Glomerular endothelial cell (primary cell): ENCODE measurements at regions not wholly inside any gene's neighbourhood (a gene's known extent, or its start where the extent isn't known, plus 50 kb on each side); places are given as distances from the start of the nearest gene placed in this dataset.

ENCODE experiments used
- DNase-seq: peaks from one replicate; pipeline ENCODE4 v3.0.0-alpha.2; 2011; ENCODE audit warnings: low read depth, low spot score; ENCODE audit errors: extremely low read depth

DNA sequence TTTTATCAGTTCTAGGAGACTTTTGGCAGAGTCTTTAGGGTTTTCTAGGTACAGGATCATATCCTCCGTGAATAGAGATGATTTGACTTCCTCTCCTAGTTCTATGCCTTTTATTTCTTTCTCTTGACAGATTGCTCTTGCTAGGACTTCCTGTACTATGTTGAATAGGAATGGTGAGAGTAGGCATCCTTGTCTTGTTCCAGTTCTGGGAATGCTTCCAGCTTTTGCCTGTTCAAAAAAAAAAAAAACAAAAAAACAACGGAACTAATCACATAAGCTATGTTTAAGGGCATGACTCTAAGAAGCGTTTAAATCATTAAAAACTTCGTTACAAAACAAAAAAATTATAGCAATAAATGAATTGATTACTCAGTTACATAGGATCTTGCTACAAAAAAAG lies 145.7 kb downstream of the NUP35 start:
- DNase-seq, result peak; percentile 29

DNA sequence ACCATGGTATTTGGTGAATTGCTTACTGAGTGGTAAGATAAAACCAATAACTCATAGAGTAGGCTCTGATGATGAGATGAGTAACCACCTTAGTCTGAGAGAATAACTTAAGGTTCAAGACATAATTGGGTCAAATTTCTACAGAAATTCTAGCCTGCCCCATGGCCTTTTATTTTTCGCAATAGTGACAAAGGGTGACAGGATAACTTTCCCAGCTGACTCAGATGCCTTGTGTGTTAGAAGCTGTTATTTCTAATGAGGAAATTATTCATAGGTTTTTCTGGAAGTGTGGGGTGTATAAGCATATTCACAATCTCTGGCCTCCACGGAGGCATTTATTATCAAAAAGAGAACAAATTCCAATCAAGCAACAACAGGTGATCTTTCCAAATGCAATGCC lies 159.0 kb downstream of the NUP35 start:
- no peak for DNase-seq

DNA sequence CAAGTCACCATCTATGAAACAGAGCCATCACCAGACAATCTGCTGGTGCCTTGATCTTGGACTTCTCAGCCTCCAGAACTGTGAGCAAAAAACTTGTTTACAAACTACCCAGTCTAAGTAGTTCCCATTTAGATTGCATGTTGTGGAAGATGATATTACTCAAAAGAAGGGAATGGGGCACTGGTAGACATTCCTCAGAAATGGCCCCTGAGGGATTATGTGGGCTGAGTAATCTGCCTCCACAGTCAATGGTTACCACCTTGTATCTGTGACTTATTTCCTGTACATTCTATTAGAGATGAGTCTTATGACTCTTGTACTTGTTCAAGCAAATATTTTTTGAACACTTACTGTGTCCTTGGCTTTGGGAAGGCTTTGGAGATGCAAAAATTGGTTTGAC lies 160.4 kb downstream of the NUP35 start:
- DNase-seq, result no peak

- no peak for DNase-seq
Observed at GRCh38 chr2:183291436-183291835, 167.2 kb downstream of the NUP35 start.

DNA sequence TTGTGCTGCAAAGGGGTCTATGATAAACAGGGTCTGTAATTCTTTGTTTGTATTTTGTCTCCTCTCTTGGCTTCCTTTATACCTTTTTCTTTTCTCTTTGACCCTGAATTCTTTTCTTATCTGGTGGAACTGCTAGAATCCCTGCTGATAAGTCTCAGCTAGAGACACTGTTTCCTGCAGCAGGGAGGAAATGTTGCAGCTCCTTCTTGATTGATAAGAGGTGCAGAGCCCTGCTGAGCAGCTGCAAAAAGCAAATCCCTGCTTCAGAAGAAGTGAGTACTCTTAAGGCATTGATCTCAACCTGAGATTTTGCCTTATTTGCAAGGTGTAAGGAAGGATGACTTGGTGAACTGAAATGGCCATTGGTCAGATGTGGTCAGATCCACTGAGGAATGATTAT lies 167.8 kb downstream of the NUP35 start:
- DNase-seq, result no peak

DNA sequence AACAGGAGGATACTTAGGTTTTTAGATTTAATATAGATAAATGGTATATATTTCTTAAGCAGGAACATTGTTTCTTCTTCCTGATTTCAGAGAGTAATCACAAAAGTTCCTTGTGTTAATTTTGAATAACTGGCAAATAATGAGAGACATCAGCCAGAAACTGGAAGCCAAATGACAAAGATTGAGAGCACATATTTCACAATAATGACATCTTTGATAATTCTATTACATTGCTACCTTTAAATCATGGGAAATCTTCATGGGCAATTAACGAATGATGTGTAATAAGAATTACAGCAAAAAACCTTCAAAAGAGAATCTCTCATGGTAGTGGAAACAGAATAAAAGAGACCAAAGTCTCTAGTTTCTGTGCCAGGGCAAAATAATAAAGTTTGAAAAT lies 215.1 kb downstream of the NUP35 start:
- DNase-seq, result no peak

GRCh38 chr2:183341057-183341456 lies 216.8 kb downstream of the NUP35 start:
- no peak for DNase-seq

GRCh38 chr2:183347969-183348368 lies 223.7 kb downstream of the NUP35 start:
- no peak for DNase-seq

DNA sequence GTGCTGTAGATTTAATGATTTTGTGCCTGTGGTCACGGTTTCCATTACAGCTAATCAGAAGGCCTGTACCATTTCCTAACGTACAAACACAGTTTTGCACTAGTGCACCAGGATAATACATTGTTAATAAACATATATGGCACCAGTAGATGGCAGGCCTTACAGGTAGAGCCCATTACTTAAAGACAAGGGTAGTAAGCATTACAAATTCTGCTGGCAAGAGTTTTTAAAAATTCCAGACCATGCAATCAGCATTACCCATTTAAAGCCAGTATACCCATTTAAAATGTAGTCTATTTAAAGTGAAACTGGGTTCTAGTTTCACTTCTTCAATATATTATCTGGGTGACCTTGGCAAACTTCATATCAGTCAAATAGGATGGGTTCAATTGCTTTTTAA lies 224.2 kb downstream of the NUP35 start:
- DNase-seq, result no peak

GRCh38 chr2:183349091-183349490 lies 224.8 kb downstream of the NUP35 start:
- no peak for DNase-seq

DNA sequence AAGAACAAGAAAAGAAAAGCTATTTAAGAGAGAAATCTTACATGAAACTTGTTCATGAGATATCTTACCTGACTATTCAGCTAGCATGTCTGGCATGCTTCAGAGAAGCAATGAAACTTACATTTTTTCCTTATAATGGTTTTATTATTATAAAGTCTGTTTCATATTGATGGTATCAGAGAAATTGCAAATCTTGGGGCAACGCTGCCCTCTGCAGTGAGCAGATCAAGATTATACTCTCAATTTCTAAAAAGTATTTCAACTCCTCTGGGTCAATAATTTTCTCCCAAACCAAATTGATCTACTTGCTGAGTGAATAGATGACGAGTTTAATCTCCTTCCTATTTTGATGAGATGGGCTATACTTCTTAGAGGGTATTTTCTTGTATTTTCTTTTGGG lies 235.6 kb downstream of the NUP35 start:
- no peak for DNase-seq

GRCh38 chr2:183371545-183371944 lies 247.3 kb downstream of the NUP35 start:
- no peak for DNase-seq

- no peak for DNase-seq
Observed at GRCh38 chr2:183375821-183376220, 251.6 kb downstream of the NUP35 start.

DNA sequence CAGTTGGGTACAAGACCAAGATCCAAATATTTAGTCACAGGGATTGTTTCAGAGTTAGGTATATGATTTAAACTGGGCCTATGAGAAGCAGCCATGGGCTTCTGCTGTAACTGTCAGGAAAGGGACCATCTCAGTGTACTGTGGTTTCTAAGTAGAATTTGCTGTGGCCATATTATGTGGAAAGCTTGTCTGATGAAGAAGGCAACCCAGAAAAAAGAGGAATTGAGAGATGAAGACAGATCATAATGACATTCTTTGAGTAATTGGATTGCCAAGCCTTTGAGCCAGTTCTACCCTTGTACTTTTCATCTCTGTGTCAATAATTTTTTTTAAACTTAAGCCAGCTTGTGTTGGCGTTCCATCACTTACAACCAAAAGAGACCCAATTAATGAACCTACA lies 259.6 kb downstream of the NUP35 start:
- no peak for DNase-seq

DNA sequence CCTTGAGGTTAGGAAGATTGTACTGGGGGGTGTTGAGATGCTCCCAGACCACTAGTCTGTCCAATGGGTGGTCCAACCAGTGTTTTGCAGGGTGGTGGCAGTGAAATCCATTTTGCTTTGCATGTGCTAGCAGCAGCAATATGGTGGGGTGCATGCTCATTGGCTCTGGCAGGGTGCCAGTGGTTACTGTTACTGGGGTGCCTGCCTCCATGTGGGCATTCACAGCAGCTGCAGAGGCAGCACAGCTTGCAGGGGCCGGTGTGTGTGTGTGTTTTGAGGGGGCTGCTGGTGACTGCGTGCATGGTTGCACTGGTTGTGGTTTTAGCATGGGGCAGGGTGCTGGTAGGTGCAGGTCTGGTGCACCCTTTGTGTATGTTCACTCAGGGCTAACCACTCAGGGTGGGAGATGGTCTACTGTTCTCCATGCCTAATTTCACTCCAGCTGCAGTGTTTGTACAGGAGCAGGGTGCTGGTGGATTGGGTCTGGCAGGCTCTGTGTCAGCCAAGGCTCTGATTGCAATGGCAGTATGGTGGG lies 265.4 kb downstream of the NUP35 start:
- DNase-seq, result no peak

DNA sequence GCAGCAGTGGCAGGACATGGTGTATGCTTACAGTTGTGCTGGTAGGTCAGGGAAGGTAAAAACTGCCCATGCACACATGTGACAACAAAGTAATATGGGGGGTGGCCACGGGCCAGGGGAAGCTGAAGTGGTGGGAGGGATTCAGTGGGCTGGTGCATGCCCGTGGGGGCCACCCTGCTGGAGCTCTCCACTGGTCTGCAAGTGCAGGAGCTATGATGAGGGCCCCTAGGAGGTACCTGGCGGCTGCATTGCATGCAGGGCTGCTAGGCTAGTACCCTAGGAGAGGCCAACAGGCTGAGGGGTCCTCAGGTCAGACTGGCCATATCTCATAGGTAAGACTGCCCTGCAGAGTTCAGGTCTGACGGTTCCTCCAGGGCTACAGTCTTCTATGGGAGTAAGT lies 265.9 kb downstream of the NUP35 start:
- no peak for DNase-seq

- no peak for DNase-seq
Observed at GRCh38 chr2:183404392-183404791, 280.1 kb downstream of the NUP35 start.

GRCh38 chr2:183408562-183408961 lies 284.3 kb downstream of the NUP35 start:
- no peak for DNase-seq

DNA sequence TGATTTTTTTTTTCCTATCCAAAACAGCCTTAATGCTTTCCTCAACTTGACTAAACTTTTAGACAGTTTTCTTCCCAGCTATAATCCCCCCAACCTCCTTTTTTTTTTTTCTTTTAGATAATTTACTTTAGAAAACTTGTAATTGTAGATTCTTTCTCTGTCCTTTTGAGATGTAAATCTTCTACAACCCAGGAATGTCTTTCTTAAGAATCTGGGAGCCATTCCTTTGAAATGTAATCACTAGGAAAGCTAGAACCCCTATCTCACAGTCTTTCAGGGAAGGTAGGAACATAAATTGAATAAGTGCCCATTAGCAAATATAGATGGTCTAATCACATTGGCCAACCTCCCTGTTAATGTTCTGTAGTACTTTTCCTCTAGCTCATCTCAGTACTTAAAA lies 285.4 kb downstream of the NUP35 start:
- no peak for DNase-seq

DNA sequence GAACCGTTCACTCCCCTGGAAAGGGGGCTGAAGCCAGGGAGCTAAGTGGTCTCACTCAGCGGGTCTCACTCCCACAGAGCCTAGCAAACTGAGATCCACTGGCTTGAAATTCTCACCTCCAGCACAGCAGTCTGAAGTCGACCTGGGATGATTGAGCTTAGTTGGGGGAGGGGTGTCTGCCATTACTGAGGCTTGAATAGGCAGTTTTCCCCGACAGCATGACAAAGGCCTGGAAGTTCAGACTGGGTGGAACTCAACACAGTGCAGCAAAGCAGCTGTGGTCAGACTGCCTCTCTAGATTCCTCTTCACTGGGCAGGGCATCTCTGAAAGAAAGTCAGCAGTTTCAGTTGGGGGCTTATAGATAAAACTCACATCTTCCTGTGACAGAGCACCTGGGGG lies 292.5 kb downstream of the NUP35 start:
- DNase-seq, result no peak

GRCh38 chr2:183426825-183427224 lies 302.6 kb downstream of the NUP35 start:
- no peak for DNase-seq

GRCh38 chr2:183427558-183427957 lies 303.3 kb downstream of the NUP35 start:
- DNase-seq, result no peak

GRCh38 chr2:183428881-183429280 lies 304.6 kb downstream of the NUP35 start:
- DNase-seq, result no peak

- no peak for DNase-seq
Observed at GRCh38 chr2:183438541-183438940, 314.3 kb downstream of the NUP35 start.
